Thymus (tissue), 11 donors: ENCODE measurements at regions not wholly inside any gene's neighbourhood (a gene's known extent, or its start where the extent isn't known, plus 50 kb on each side); places are given as distances from the start of the nearest gene placed in this dataset.

ENCODE experiments used
- DNase-seq, 9 donors: peaks; one replicate each; pipeline ENCODE4 v3.0.0-alpha.2; 2013; ENCODE audit warnings: low spot score in 9 of 9, low read depth in 6 of 9, missing footprints in 1 of 9
- H3K27ac ChIP-seq, 2 donors: one replicate each; pipeline ENCODE4 v1.5.1; 2013; ENCODE audit warnings: control low read depth in 1 of 2, low read depth in 1 of 2, low read length in 1 of 2, mild to moderate bottlenecking in 1 of 2, moderate library complexity in 1 of 2
- H3K27me3 ChIP-seq, 2 donors: one replicate each; pipeline ENCODE4 v1.5.1; 2013; ENCODE audit warnings: low read length in 1 of 2; ENCODE audit not compliant: control insufficient read depth in 2 of 2, insufficient read depth in 1 of 2
- H3K36me3 ChIP-seq, 2 donors: one replicate each; pipeline ENCODE4 v1.5.1; 2013; ENCODE audit warnings: low read length in 1 of 2, mild to moderate bottlenecking in 1 of 2, moderate library complexity in 1 of 2; ENCODE audit not compliant: control insufficient read depth in 2 of 2, insufficient read depth in 2 of 2
- H3K4me1 ChIP-seq, 2 donors: one replicate each; pipeline ENCODE4 v1.5.1; 2013; ENCODE audit warnings: low read length in 2 of 2; ENCODE audit not compliant: control insufficient read depth in 2 of 2, insufficient read depth in 2 of 2
- H3K4me3 ChIP-seq, 2 donors: one replicate each; pipeline ENCODE4 v1.5.1; 2013; ENCODE audit warnings: low read length in 2 of 2, control low read depth in 1 of 2, mild to moderate bottlenecking in 1 of 2
- H3K9me3 ChIP-seq, 2 donors: one replicate each; pipeline ENCODE4 v1.5.1; 2013; ENCODE audit warnings: low read length in 1 of 2, mild to moderate bottlenecking in 1 of 2; ENCODE audit not compliant: control insufficient read depth in 2 of 2, insufficient read depth in 1 of 2
- WGBS: extraction: QIAGEN DNeasy Blood & Tissue Kit; methylation state at CpG from one replicate; pipeline ENCODE4 v1.1.7; 2013; 5-methylcytosine and 5-hydroxymethylcytosine counted together
- donor health status: healthy.

GRCh38 chr3:75042941-75043340 is 428.5 kb upstream of the CNTN3 start:
- Histone ChIP-seq H3K36me3 (no peaks in the 10 kb centered on the region), H3K9me3 (peaks cover 0 to 16% of the 10 kb centered on the region in 2 donors), H3K4me3 (no peak overlapping the region), H3K27me3 (no peaks in the 10 kb centered on the region), H3K4me1 (no peaks in the 10 kb centered on the region), H3K27ac (no peak overlapping the region)
- no peak for DNase-seq
- whole genome bisulfite sequencing: 99% methylated on average over 2 of the region's 2 CpGs

- H3K36me3 ChIP-seq: no peaks in the 10 kb centered on the region
- H3K9me3 ChIP-seq: peaks cover 0 to 10% of the 10 kb centered on the region in 2 donors
- H3K27me3 ChIP-seq: no peaks in the 10 kb centered on the region
- no peak for DNase-seq
- H3K4me1 ChIP-seq: no peaks in the 10 kb centered on the region
- H3K4me3 ChIP-seq: no peak overlapping the region
- H3K27ac ChIP-seq: no peak overlapping the region
- 75% methylated on average over 3 of the region's 3 CpGs for WGBS
Measured at GRCh38 chr3:75048650-75049049, 434.2 kb upstream of the CNTN3 start.

- H3K4me1 ChIP-seq: no peaks in the 10 kb centered on the region
- H3K36me3 ChIP-seq: no peaks in the 10 kb centered on the region
- no peak overlapping the region for H3K27ac ChIP-seq
- H3K4me3 ChIP-seq: no peak overlapping the region
- DNase-seq: no peak
- no peaks in the 10 kb centered on the region for H3K27me3 ChIP-seq
- 88% methylated on average over 5 of the region's 5 CpGs for WGBS
- H3K9me3 ChIP-seq: peaks cover 0 to 2% of the 10 kb centered on the region in 2 donors
Measured at GRCh38 chr3:75049533-75049932, 435.1 kb upstream of the CNTN3 start.

- Histone ChIP-seq H3K27me3 (no peaks in the 10 kb centered on the region), H3K36me3 (no peaks in the 10 kb centered on the region), H3K4me1 (no peaks in the 10 kb centered on the region), H3K4me3 (no peak overlapping the region), H3K9me3 (no peaks in the 10 kb centered on the region), H3K27ac (no peak overlapping the region)
- no peak for DNase-seq
- WGBS: 94% methylated on average over 1 of the region's 1 CpG
Measured at GRCh38 chr3:75059120-75059519, 444.7 kb upstream of the CNTN3 start.

- Histone ChIP-seq H3K4me3 (no peak overlapping the region), H3K4me1 (no peaks in the 10 kb centered on the region), H3K36me3 (no peaks in the 10 kb centered on the region), H3K27me3 (no peaks in the 10 kb centered on the region), H3K27ac (no peak overlapping the region), H3K9me3 (no peaks in the 10 kb centered on the region)
- DNase-seq: no peak
- 95% methylated on average over 2 of the region's 2 CpGs for WGBS
Measured at GRCh38 chr3:75061806-75062205, 447.3 kb upstream of the CNTN3 start.

- Histone ChIP-seq H3K36me3 (no peaks in the 10 kb centered on the region), H3K27me3 (no peaks in the 10 kb centered on the region), H3K9me3 (no peaks in the 10 kb centered on the region), H3K4me3 (no peak overlapping the region), H3K4me1 (no peaks in the 10 kb centered on the region), H3K27ac (no peak overlapping the region)
- WGBS: 96% methylated on average over 1 of the region's 1 CpG
- no peak for DNase-seq
Measured at GRCh38 chr3:75075158-75075557, 460.7 kb upstream of the CNTN3 start.

GRCh38 chr3:75076481-75076880 is 462.0 kb upstream of the CNTN3 start:
- Histone ChIP-seq H3K36me3 (no peaks in the 10 kb centered on the region), H3K4me1 (no peaks in the 10 kb centered on the region), H3K27ac (no peak overlapping the region), H3K27me3 (no peaks in the 10 kb centered on the region), H3K4me3 (no peak overlapping the region), H3K9me3 (no peaks in the 10 kb centered on the region)
- DNase-seq: no peak
- 93% methylated on average over 2 of the region's 2 CpGs for WGBS

GRCh38 chr3:75078290-75078689 is 463.8 kb upstream of the CNTN3 start:
- no peak for DNase-seq
- H3K27me3 ChIP-seq: no peaks in the 10 kb centered on the region
- no peaks in the 10 kb centered on the region for H3K4me1 ChIP-seq
- H3K4me3 ChIP-seq: no peak overlapping the region
- H3K9me3 ChIP-seq: no peaks in the 10 kb centered on the region
- H3K36me3 ChIP-seq: no peaks in the 10 kb centered on the region
- no peak overlapping the region for H3K27ac ChIP-seq

GRCh38 chr3:75082845-75083244 is 468.4 kb upstream of the CNTN3 start:
- 96% methylated on average over 4 of the region's 4 CpGs for WGBS
- Histone ChIP-seq H3K27ac (no peak overlapping the region), H3K36me3 (no peaks in the 10 kb centered on the region), H3K4me3 (no peak overlapping the region), H3K4me1 (no peaks in the 10 kb centered on the region), H3K27me3 (no peaks in the 10 kb centered on the region), H3K9me3 (no peaks in the 10 kb centered on the region)
- no peak for DNase-seq

- 94% methylated on average over 3 of the region's 3 CpGs for WGBS
- Histone ChIP-seq H3K9me3 (no peaks in the 10 kb centered on the region), H3K4me1 (no peaks in the 10 kb centered on the region), H3K36me3 (no peaks in the 10 kb centered on the region), H3K27me3 (no peaks in the 10 kb centered on the region), H3K27ac (no peak overlapping the region), H3K4me3 (no peak overlapping the region)
- no peak for DNase-seq
Measured at GRCh38 chr3:75089841-75090240, 475.4 kb upstream of the CNTN3 start.
